IMR-90 (cell line): ENCODE measurements at regions not wholly inside any gene's neighbourhood (a gene's known extent, or its start where the extent isn't known, plus 50 kb on each side); places are given as distances from the start of the nearest gene placed in this dataset.

Source experiments
- ATAC-seq: fragments of 200-7000 bp; cut with Tn5 transposase; 2 replicates; pipeline ENCODE4 v1.9.1; 2020; ENCODE audit warnings: low read depth, mild to moderate bottlenecking, moderate library complexity
- BruUV-seq: library from RNA; stranded (reverse); fragments of 400-500 nt; replicated peaks from 2 replicates; lab custom pipeline; 2021; lab: Mats Ljungman, UMichigan
- CTCF ChIA-PET: fragments of 300-600 bp; formaldehyde crosslinking; extraction: SDS; loops from one replicate; lab custom pipeline; 2021; ENCODE audit warnings: antibody characterized with exemption; lab: Yijun Ruan, JAX
- POLR2A ChIA-PET: fragments of 300-600 bp; sonication (Branson Sonifier 250); formaldehyde crosslinking; loops from one replicate; lab custom pipeline; 2022; ENCODE audit warnings: antibody characterized with exemption; ENCODE audit not compliant: unreplicated experiment; lab: Charles Lee
- DNase-seq: peaks from one replicate; pipeline ENCODE4 v3.0.0; 2013
- H2AFZ ChIP-seq: replicated peaks from 2 replicates; pipeline ENCODE3; 2013; ENCODE audit warnings: low read length, mild to moderate bottlenecking; ENCODE audit not compliant: poor library complexity
- H2AK5ac ChIP-seq: 2 replicates; pipeline ENCODE4 v1.6.1; 2013; ENCODE audit warnings: low read depth, low read length, inconsistent platforms
- H2AK9ac ChIP-seq: replicated peaks from 2 replicates; pipeline ENCODE3; 2013; ENCODE audit warnings: mild to moderate bottlenecking, low read depth, low read length, moderate library complexity; ENCODE audit not compliant: poor library complexity
- H2BK120ac ChIP-seq: 2 replicates; pipeline ENCODE4 v1.6.1; 2013; ENCODE audit warnings: low read depth, low read length, inconsistent platforms
- H2BK15ac ChIP-seq: 3 replicates; pipeline ENCODE4 v1.6.1; 2013; ENCODE audit warnings: low read depth, low read length, inconsistent platforms
- H2BK20ac ChIP-seq: 2 replicates; pipeline ENCODE4 v1.6.1; 2013; ENCODE audit warnings: low read depth, mild to moderate bottlenecking, inconsistent platforms, low read length, moderate library complexity
- H2BK5ac ChIP-seq: 2 replicates; pipeline ENCODE4 v1.6.1; 2013; ENCODE audit warnings: mild to moderate bottlenecking, low read depth, low read length, inconsistent platforms; ENCODE audit not compliant: poor library complexity, severe bottlenecking
- H3K14ac ChIP-seq: replicated peaks from 2 replicates; pipeline ENCODE4 v1.6.1; 2013; ENCODE audit warnings: low read depth, low read length, inconsistent platforms
- H3K18ac ChIP-seq: 2 replicates; pipeline ENCODE4 v1.6.1; 2013; ENCODE audit warnings: low read depth, low read length, control low read depth
- H3K23ac ChIP-seq: 2 replicates; pipeline ENCODE4 v1.6.1; 2013; ENCODE audit warnings: low read depth, low read length, inconsistent platforms
- H3K27ac ChIP-seq: 2 replicates; pipeline ENCODE4 v1.5.1; 2013; ENCODE audit warnings: mild to moderate bottlenecking, control low read depth, low read length; ENCODE audit not compliant: insufficient read depth
- H3K27me3 ChIP-seq: 2 replicates; pipeline ENCODE4 v1.6.1; 2013; ENCODE audit warnings: low read length; ENCODE audit not compliant: control insufficient read depth, insufficient read depth
- H3K36me3 ChIP-seq: 2 replicates; pipeline ENCODE4 v1.6.1; 2013; ENCODE audit warnings: low read length, mixed read lengths; ENCODE audit not compliant: control insufficient read depth, insufficient read depth
- H3K4ac ChIP-seq: 2 replicates; pipeline ENCODE4 v1.6.1; 2013; ENCODE audit warnings: low read depth, low read length, inconsistent platforms
- H3K4me1 ChIP-seq: 2 replicates; pipeline ENCODE4 v1.6.1; 2013; ENCODE audit warnings: low read length, mixed read lengths; ENCODE audit not compliant: control insufficient read depth, insufficient read depth
- H3K4me2 ChIP-seq: 2 replicates; pipeline ENCODE4 v1.6.1; 2013; ENCODE audit warnings: low read depth, mild to moderate bottlenecking, control low read depth, low read length, moderate library complexity
- H3K4me3 ChIP-seq: 2 replicates; pipeline ENCODE4 v1.5.1; 2013; ENCODE audit warnings: low read depth, mild to moderate bottlenecking, control low read depth, low read length, moderate library complexity; ENCODE audit not compliant: insufficient read depth
- H3K56ac ChIP-seq: 2 replicates; pipeline ENCODE4 v1.6.1; 2013; ENCODE audit warnings: low read length, inconsistent platforms; ENCODE audit not compliant: insufficient read depth; ENCODE audit errors: extremely low read depth
- H3K79me1 ChIP-seq, 2 experiments: 2 replicates each; pipeline ENCODE4 v1.6.1; 2013; ENCODE audit warnings: low read length in 2 of 2, inconsistent platforms in 1 of 2, low read depth in 1 of 2
- H3K9ac ChIP-seq: 2 replicates; pipeline ENCODE4 v1.6.1; 2013; ENCODE audit warnings: low read depth, low read length, control low read depth
- H3K9me1 ChIP-seq: 2 replicates; pipeline ENCODE4 v1.6.1; 2013; ENCODE audit warnings: low read length, inconsistent platforms; ENCODE audit not compliant: insufficient read depth
- H3K9me3 ChIP-seq: 2 replicates; pipeline ENCODE4 v1.6.1; 2013; ENCODE audit warnings: low read length; ENCODE audit not compliant: control insufficient read depth, insufficient read depth
- H4K20me1 ChIP-seq: 2 replicates; pipeline ENCODE4 v1.6.1; 2013; ENCODE audit warnings: low read length, inconsistent platforms; ENCODE audit not compliant: insufficient read depth
- H4K5ac ChIP-seq: 2 replicates; pipeline ENCODE4 v1.6.1; 2013; ENCODE audit warnings: mild to moderate bottlenecking, low read depth, low read length, control low read depth
- H4K8ac ChIP-seq, 2 experiments: 2 replicates each; pipeline ENCODE4 v1.6.1; 2013; ENCODE audit warnings: low read depth in 2 of 2, low read length in 2 of 2, control low read depth in 1 of 2, inconsistent platforms in 1 of 2
- H4K91ac ChIP-seq: 2 replicates; pipeline ENCODE4 v1.6.1; 2013; ENCODE audit warnings: low read depth, low read length, inconsistent platforms; ENCODE audit not compliant: insufficient read depth
- BHLHE40 ChIP-seq: fragments of 150-350 bp; IDR thresholded peaks from 2 replicates; pipeline ENCODE4 v1.6.1; 2016; ENCODE audit warnings: mild to moderate bottlenecking, low read depth, low read length
- CEBPB ChIP-seq: IDR thresholded peaks from 2 replicates; pipeline ENCODE4 v1.6.1; 2012; ENCODE audit warnings: low read depth, low read length, improper control_type of control experiment
- CHD1 ChIP-seq: IDR thresholded peaks from 2 replicates; pipeline ENCODE4 v1.6.1; 2012; ENCODE audit warnings: low read depth, low read length, improper control_type of control experiment
- FOS ChIP-seq: fragments of 150-350 bp; IDR thresholded peaks from 2 replicates; pipeline ENCODE4 v1.6.1; 2016; ENCODE audit warnings: low read depth, low read length
- MAFK ChIP-seq: IDR thresholded peaks from 2 replicates; pipeline ENCODE4 v1.6.1; 2012; ENCODE audit warnings: low read depth, low read length, improper control_type of control experiment
- MAZ ChIP-seq: IDR thresholded peaks from 2 replicates; pipeline ENCODE4 v1.6.1; 2012; ENCODE audit warnings: low read depth, mild to moderate bottlenecking, low read length, improper control_type of control experiment, moderate library complexity, borderline replicate concordance
- MXI1 ChIP-seq: IDR thresholded peaks from 2 replicates; pipeline ENCODE4 v1.6.1; 2012; ENCODE audit warnings: low read depth, mild to moderate bottlenecking, low read length, moderate library complexity, borderline replicate concordance
- RAD21 ChIP-seq: IDR thresholded peaks from 2 replicates; pipeline ENCODE4 v1.6.1; 2012; ENCODE audit warnings: low read length, improper control_type of control experiment
- RCOR1 ChIP-seq: IDR thresholded peaks from 2 replicates; pipeline ENCODE4 v1.6.1; 2012; ENCODE audit warnings: mild to moderate bottlenecking, low read length, improper control_type of control experiment; ENCODE audit not compliant: insufficient replicate concordance
- RFX5 ChIP-seq: IDR thresholded peaks from 2 replicates; pipeline ENCODE4 v1.8.0; 2012; ENCODE audit warnings: low read depth, mild to moderate bottlenecking, low read length, moderate library complexity
- SMC3 ChIP-seq: fragments of 150-350 bp; IDR thresholded peaks from 2 replicates; pipeline ENCODE4 v1.6.1; 2016; ENCODE audit warnings: low read depth, mild to moderate bottlenecking, antibody characterized with exemption, low read length, moderate library complexity
- USF2 ChIP-seq: fragments of 150-350 bp; IDR thresholded peaks from 2 replicates; pipeline ENCODE4 v1.6.1; 2017; ENCODE audit warnings: mild to moderate bottlenecking, antibody characterized with exemption, low read length, low read depth
- WGBS, 2 experiments: methylation state at CpG; one replicate each; pipeline versions ENCODE4 v1.1.5 to v1.1.7; 2013; ENCODE audit warnings: missing lambda C conversion rate in 2 of 2; ENCODE audit not compliant: insufficient read length in 1 of 2; ENCODE audit errors: extremely low coverage in 2 of 2; 5-methylcytosine and 5-hydroxymethylcytosine counted together
- dilution Hi-C: fragments of 300-500 bp; cut with HindIII; formaldehyde crosslinking; loops from one replicate; pipeline ENCODE4 v1.14.3; 2018; ENCODE audit warnings: low sequenced_read_pairs; ENCODE audit not compliant: unreplicated experiment
- in situ Hi-C: fragments of 300-500 bp; cut with MboI; formaldehyde crosslinking; loops from 3 replicates; pipeline ENCODE4 v1.14.3; 2019; ENCODE audit warnings: low sequenced_read_pairs, inconsistent platforms, mixed read lengths
- intact Hi-C: fragments of 100-400 bp; cut with micrococcal nuclease; formaldehyde crosslinking; loops from 2 replicates; pipeline ENCODE4 v1.10.0; 2022

DNA sequence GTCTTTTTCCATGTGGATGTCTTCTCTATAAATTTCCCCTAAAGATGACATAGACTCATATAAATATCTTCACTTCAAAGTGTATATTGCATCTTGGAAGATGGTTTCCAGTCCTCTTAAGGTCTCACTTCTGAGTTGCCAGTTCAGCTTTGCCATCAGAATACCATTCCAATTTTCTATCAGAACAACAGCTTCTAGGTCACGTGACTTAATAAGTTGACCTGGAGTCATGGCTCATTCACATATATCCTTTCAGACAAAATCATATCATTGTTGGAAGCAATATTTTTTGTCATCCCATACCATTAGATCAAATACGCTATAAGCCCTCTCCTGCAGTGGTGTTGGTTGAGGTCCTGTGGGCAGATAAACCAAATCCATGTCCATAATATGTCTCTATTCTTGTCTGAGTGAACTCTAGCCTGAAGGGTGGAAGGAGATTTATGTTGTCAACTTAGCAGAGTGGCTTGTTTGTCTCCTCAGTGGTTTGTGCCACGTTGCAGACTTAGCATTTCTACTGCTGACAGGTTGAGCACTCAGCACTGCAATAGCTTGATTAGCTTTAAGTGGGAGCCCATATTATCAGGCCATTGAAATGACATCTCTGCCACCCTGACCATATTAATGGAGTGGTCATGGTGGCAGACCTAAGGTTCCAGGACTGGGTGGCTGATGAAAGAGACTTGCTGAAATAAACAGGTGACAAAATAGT lies 123.6 kb upstream of the PCDH17 start:
- Histone ChIP-seq H2BK5ac (no peak overlapping the region), H2BK120ac (no peak overlapping the region), H3K36me3 (no peaks in the 10 kb centered on the region), H4K5ac (no peak overlapping the region), H3K14ac (no peak overlapping the region), H3K56ac (no peak overlapping the region), H3K79me1 (no peaks in the 10 kb centered on the region), H2AFZ (no peak overlapping the region), H3K9me1 (no peaks in the 10 kb centered on the region), H3K4me2 (no peak overlapping the region), H3K27ac (no peak overlapping the region), H3K4ac (no peak overlapping the region), H2BK15ac (no peak overlapping the region), H2AK5ac (no peak overlapping the region), H3K27me3 (no peaks in the 10 kb centered on the region), H3K4me3 (no peak overlapping the region), H4K8ac (no peak overlapping the region), H2BK20ac (no peak overlapping the region), H3K18ac (no peak overlapping the region), H2AK9ac (no peak overlapping the region), H3K23ac (no peak overlapping the region), H3K4me1 (no peaks in the 10 kb centered on the region), H3K9me3 (peaks cover 9% of the 10 kb centered on the region), H4K20me1 (no peaks in the 10 kb centered on the region), H4K91ac (no peak overlapping the region), H3K9ac (no peak overlapping the region)
- TF ChIP-seq BHLHE40 (no peak), MAZ (no peak), RAD21 (no peak), FOS (no peak), RCOR1 (no peak), USF2 (no peak; the same call in 1 of the 2 replicates), CHD1 (no peak), MAFK (no peak), SMC3 (no peak), CEBPB (no peak), RFX5 (no peak), MXI1 (no peak)
- BruUV-seq: no TSS peak
- intact Hi-C loops (no loop called here), in situ Hi-C loops (no loop called here), dilution Hi-C loops (no loop called here)
- no CpG with 5 or more reads among the region's 3 CpGs for WGBS, 2 experiments
- ATAC-seq (no peak), DNase-seq (no peak)
- CTCF ChIA-PET: no interaction called here
- POLR2A ChIA-PET: no interaction called here
